A549 (cell line): ENCODE measurements at regions not wholly inside any gene's neighbourhood (a gene's known extent, or its start where the extent isn't known, plus 50 kb on each side); places are given as distances from the start of the nearest gene placed in this dataset.

Source experiments
- HDAC2 ChIP-seq: fragments of 200-600 bp; sonication (generic); IDR thresholded peaks from 2 replicates; pipeline ENCODE4 v1.6.1; 2016
- REST ChIP-seq: fragments of 200-600 bp; sonication (generic); IDR thresholded peaks from 2 replicates; pipeline ENCODE4 v1.6.1; 2016; ENCODE audit warnings: antibody characterized with exemption, mild to moderate bottlenecking, moderate library complexity
- TF ChIP-seq, protein P1 (sequence below): fragments of >200 bp; sonication (Bioruptor Twin); formaldehyde crosslinking; IDR thresholded peaks from 3 replicates; pipeline ENCODE4 v1.5.1; 2016

DNA sequence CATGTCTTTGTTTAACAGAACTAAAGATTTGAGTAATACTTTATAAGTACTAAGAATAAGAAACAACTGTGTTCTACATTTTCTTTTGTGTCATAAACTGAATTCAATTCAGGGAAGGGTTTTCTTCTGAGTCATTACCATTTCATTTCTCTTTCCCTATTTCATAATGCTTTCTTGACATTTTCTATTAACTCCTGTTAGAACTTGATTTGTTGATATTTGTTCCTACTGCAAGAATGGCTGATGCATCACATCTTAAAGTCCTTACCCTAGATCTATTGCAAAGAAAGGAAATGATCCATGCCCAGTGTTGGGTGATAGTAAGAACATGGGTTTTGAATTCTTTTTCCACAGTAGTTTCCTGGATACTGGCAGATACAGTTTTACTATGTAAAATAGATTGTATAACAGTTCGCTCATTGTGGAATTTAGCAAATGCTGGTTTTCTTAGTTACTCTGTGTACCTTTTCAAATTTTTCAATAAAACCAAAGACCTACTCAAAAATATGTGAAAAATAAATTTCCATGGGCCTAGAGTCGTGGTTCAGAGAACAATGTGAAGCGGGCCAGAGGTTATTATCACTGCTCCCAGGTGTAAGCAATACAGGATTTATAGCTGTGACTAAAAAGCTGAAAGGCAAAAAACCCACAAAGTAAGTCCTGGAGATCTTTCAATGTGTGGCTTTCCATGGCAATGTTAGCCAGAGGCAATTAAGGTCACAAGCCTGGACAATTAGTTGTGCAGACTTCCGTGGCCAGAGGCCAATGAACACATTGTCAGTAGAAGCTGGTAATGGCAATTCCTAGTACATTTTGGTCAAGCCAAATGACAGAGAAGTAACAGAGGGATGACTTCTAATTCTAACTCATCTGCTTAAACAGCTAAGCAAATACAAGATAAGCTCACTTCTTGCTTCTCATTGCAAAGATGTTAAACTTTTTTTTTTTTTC, 127.3 kb upstream of the FAT4 start:
- TF ChIP-seq HDAC2 (no peak), REST (no peak)
- TF ChIP-seq, protein P1, sequence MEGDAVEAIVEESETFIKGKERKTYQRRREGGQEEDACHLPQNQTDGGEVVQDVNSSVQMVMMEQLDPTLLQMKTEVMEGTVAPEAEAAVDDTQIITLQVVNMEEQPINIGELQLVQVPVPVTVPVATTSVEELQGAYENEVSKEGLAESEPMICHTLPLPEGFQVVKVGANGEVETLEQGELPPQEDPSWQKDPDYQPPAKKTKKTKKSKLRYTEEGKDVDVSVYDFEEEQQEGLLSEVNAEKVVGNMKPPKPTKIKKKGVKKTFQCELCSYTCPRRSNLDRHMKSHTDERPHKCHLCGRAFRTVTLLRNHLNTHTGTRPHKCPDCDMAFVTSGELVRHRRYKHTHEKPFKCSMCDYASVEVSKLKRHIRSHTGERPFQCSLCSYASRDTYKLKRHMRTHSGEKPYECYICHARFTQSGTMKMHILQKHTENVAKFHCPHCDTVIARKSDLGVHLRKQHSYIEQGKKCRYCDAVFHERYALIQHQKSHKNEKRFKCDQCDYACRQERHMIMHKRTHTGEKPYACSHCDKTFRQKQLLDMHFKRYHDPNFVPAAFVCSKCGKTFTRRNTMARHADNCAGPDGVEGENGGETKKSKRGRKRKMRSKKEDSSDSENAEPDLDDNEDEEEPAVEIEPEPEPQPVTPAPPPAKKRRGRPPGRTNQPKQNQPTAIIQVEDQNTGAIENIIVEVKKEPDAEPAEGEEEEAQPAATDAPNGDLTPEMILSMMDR, result no peak
